ENCODE measurements at regions not wholly inside any gene's neighbourhood (a gene's known extent, or its start where the extent isn't known, plus 50 kb on each side); places are given as distances from the start of the nearest gene placed in this dataset.

- Histone ChIP-seq H3K4me3 (no peak overlapping the region), H3K4me1 (replicated peaks in 1 of 2) (no peaks in the 10 kb centered on the region), H3K9me3 (replicated peaks in 1 of 3) (peaks cover 0 to 11% (median 0%) of the 10 kb centered on the region in 3 donors), H3K36me3 (replicated peaks in 1 of 2) (no peaks in the 10 kb centered on the region), H3K27ac (no peak overlapping the region), H3K27me3 (no peaks in the 10 kb centered on the region)
- intact Hi-C loops (cut with DNase I) = no loop called here
- TF ChIP-seq, protein P1, sequence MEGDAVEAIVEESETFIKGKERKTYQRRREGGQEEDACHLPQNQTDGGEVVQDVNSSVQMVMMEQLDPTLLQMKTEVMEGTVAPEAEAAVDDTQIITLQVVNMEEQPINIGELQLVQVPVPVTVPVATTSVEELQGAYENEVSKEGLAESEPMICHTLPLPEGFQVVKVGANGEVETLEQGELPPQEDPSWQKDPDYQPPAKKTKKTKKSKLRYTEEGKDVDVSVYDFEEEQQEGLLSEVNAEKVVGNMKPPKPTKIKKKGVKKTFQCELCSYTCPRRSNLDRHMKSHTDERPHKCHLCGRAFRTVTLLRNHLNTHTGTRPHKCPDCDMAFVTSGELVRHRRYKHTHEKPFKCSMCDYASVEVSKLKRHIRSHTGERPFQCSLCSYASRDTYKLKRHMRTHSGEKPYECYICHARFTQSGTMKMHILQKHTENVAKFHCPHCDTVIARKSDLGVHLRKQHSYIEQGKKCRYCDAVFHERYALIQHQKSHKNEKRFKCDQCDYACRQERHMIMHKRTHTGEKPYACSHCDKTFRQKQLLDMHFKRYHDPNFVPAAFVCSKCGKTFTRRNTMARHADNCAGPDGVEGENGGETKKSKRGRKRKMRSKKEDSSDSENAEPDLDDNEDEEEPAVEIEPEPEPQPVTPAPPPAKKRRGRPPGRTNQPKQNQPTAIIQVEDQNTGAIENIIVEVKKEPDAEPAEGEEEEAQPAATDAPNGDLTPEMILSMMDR (IDR thresholded peaks at IDR 0.05) = no peak
- TF ChIP-seq POLR2A (IDR thresholded peaks at IDR 0.05) = no peak
- DNase-seq = no peak
- 63 to 72% (median 66%) methylated on average over 5 of the region's 5 CpGs for WGBS, 4 donors
These were observed 206.2 kb downstream of the HNMT start for GRCh38 chr2:138170485-138170884.

DNA sequence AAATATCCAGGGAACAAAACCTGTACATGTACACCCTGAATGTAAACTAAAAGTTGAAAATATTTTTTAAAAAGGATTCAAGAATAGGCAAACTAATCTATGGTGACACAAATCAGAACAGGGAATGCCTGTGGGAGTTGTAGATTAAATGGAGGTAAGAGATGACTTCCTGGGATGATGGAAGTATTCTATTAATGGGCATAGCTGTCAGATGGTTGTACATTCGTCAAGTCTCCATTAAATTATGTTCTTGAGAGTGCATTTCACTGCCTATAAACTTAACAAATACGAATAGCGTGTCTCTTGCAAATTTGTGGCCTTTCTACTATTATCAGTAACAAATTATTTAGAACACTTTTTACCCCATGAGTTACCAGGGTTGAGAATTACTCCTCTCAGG, 207.0 kb downstream of the HNMT start:
- Histone ChIP-seq H3K27ac (no peak overlapping the region), H3K36me3 (replicated peaks in 1 of 2) (no peaks in the 10 kb centered on the region), H3K4me3 (no peak overlapping the region), H3K9me3 (replicated peaks in 1 of 3) (peaks cover 0 to 11% (median 0%) of the 10 kb centered on the region in 3 donors), H3K27me3 (no peaks in the 10 kb centered on the region), H3K4me1 (replicated peaks in 1 of 2) (no peaks in the 10 kb centered on the region)
- TF ChIP-seq, protein P1 (IDR thresholded peaks at IDR 0.05) = no peak
- TF ChIP-seq POLR2A (IDR thresholded peaks at IDR 0.05) = no peak
- whole genome bisulfite sequencing, 4 donors = 58 to 59% (median 58%) methylated on average over 3 of the region's 3 CpGs
- intact Hi-C loops (cut with DNase I) = no loop called here
- no peak for DNase-seq

- TF ChIP-seq, protein P1 (IDR thresholded peaks at IDR 0.05) = no peak
- no peak for TF ChIP-seq POLR2A (IDR thresholded peaks at IDR 0.05)
- Histone ChIP-seq H3K4me3 (no peak overlapping the region), H3K4me1 (replicated peaks in 1 of 2) (no peaks in the 10 kb centered on the region), H3K9me3 (replicated peaks in 1 of 3) (no peaks in the 10 kb centered on the region), H3K36me3 (replicated peaks in 1 of 2) (no peaks in the 10 kb centered on the region), H3K27me3 (no peaks in the 10 kb centered on the region), H3K27ac (no peak overlapping the region)
- DNase-seq = no peak
- intact Hi-C loops (cut with DNase I) = no loop called here
- WGBS, 4 donors = 81 to 94% (median 88%) methylated on average over 2 of the region's 2 CpGs
These were observed 210.8 kb downstream of the HNMT start for GRCh38 chr2:138175066-138175465.

GRCh38 chr2:138176862-138177439, 212.7 kb downstream of the HNMT start:
- Histone ChIP-seq H3K4me3 (no peak overlapping the region), H3K27ac (no peak overlapping the region), H3K9me3 (replicated peaks in 1 of 3) (no peaks in the 10 kb centered on the region), H3K36me3 (replicated peaks in 1 of 2) (no peaks in the 10 kb centered on the region), H3K4me1 (replicated peaks in 1 of 2) (no peaks in the 10 kb centered on the region), H3K27me3 (no peaks in the 10 kb centered on the region)
- 80 to 88% (median 83%) methylated on average over 5 of the region's 5 CpGs for WGBS, 4 donors
- no peak for DNase-seq
- intact Hi-C loops (cut with DNase I) = no loop called here
- TF ChIP-seq, protein P1 (IDR thresholded peaks at IDR 0.05) = no peak
- no peak for TF ChIP-seq POLR2A (IDR thresholded peaks at IDR 0.05)

Data from adrenal gland (tissue), 9 donors.